Right lobe of liver (tissue), 4 donors: ENCODE measurements at regions not wholly inside any gene's neighbourhood (a gene's known extent, or its start where the extent isn't known, plus 50 kb on each side); places are given as distances from the start of the nearest gene placed in this dataset.

Source experiments
- CTCF ChIP-seq, 4 donors: fragments of 200-600 bp in 3 of 4; fragments of 450-650 bp in 1 of 4; IDR thresholded peaks; one replicate each; pipeline versions ENCODE4 v1.5.1 to v1.8.0; 2016 to 2022; ENCODE audit warnings: antibody characterized with exemption in 4 of 4, mild to moderate bottlenecking in 2 of 4
- POLR2A ChIP-seq: fragments of 450-650 bp; IDR thresholded peaks from one replicate; pipeline ENCODE4 v1.6.1; 2017; ENCODE audit warnings: antibody characterized with exemption, mild to moderate bottlenecking
- donor health status: DM: no; HTN: no; CAD: no.
- donor health status: DM: no; HTN: no; CAD: no.
- donor health status: DM: no; HTN: yes; CAD: no.

- no peak for TF ChIP-seq CTCF (IDR thresholded peaks at IDR 0.05)
- TF ChIP-seq POLR2A, result no peak
These were observed 65.5 kb downstream of the RPUSD4 start for GRCh38 chr11:126145954-126146353.
